Thyroid gland (tissue), 4 donors: ENCODE measurements at regions not wholly inside any gene's neighbourhood (a gene's known extent, or its start where the extent isn't known, plus 50 kb on each side); places are given as distances from the start of the nearest gene placed in this dataset.

Source experiments
- POLR2A ChIP-seq, 2 donors: fragments of 450-650 bp; IDR thresholded peaks; one replicate each; pipeline ENCODE4 v1.6.1; 2017; ENCODE audit warnings: antibody characterized with exemption in 2 of 2, mild to moderate bottlenecking in 2 of 2, moderate library complexity in 1 of 2
- TF ChIP-seq, protein P1 (sequence below), 6 experiments: fragments of 200-600 bp in 3 of 6; fragments of 450-650 bp in 3 of 6; sonication (generic) in 3 of 6; IDR thresholded peaks; one replicate each; pipeline ENCODE4 v1.5.1; 2016 to 2019; ENCODE audit warnings: antibody characterized with exemption in 6 of 6, mild to moderate bottlenecking in 2 of 6, inconsistent platforms in 1 of 6, moderate library complexity in 1 of 6

DNA sequence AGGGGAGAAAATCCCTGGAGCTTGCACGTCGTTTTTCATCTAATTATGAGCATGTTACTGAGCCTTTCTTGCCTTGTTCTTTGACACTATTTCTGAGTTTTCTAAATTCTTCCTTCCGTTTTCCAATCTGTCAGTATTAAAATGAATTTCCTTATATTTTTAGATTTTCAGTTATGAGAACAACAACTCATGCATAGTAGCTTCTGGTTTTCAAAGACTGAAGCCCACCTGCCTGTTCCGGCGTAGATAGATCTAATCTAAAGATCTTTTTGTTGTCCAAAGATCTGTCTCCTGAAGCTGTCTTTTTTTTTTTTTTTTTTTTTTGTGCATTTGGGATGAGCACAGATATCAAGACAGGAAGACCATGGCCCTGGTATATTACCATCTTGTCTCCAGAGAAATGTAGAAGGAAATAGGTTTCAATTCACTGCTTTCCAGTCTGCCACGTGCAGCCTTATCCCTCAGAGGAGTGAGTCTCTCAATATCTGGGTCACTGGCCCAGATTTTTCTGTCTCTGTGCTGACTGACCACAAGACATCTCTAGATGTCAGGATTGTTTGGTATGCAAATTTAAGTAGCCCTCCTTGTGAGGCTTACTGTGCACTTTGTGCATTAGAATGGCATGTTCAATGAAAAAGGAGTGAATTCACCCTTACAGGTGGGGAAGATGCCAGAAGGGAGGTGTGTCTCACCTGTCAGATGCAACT is 222.3 kb upstream of the TMC3 start:
- TF ChIP-seq, protein P1, sequence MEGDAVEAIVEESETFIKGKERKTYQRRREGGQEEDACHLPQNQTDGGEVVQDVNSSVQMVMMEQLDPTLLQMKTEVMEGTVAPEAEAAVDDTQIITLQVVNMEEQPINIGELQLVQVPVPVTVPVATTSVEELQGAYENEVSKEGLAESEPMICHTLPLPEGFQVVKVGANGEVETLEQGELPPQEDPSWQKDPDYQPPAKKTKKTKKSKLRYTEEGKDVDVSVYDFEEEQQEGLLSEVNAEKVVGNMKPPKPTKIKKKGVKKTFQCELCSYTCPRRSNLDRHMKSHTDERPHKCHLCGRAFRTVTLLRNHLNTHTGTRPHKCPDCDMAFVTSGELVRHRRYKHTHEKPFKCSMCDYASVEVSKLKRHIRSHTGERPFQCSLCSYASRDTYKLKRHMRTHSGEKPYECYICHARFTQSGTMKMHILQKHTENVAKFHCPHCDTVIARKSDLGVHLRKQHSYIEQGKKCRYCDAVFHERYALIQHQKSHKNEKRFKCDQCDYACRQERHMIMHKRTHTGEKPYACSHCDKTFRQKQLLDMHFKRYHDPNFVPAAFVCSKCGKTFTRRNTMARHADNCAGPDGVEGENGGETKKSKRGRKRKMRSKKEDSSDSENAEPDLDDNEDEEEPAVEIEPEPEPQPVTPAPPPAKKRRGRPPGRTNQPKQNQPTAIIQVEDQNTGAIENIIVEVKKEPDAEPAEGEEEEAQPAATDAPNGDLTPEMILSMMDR (IDR thresholded peaks at IDR 0.05) = no peak
- TF ChIP-seq POLR2A (IDR thresholded peaks at IDR 0.05) = no peak
